HEK293 (cell line): ENCODE measurements at regions not wholly inside any gene's neighbourhood (a gene's known extent, or its start where the extent isn't known, plus 50 kb on each side); places are given as distances from the start of the nearest gene placed in this dataset.

Experiments used
- CTCF ChIA-PET: fragments of 350-600 bp; formaldehyde crosslinking; extraction: SDS; loops from one replicate; lab custom pipeline; 2021; ENCODE audit warnings: antibody characterized with exemption; lab: Yijun Ruan, JAX
- POLR2A ChIA-PET: fragments of 300-600 bp; formaldehyde crosslinking; extraction: SDS; loops from one replicate; lab custom pipeline; 2020; ENCODE audit warnings: antibody characterized with exemption, inconsistent platforms; lab: Yijun Ruan, JAX
- H3K27ac ChIP-seq: fragments of 200-500 bp; sonication (Bioruptor generic); 2 replicates; pipeline ENCODE4 v1.5.1; 2014; ENCODE audit warnings: low read depth, low read length, control low read depth, inconsistent platforms; ENCODE audit errors: extremely low read depth
- H3K36me3 ChIP-seq, 2 experiments: fragments of 200-500 bp in 1 of 2; sonication (Bioruptor generic) in 1 of 2; 1 replicate in 1 of 2; 2 replicates in 1 of 2; pipeline ENCODE4 v1.5.1; 2014 to 2017; ENCODE audit warnings: inconsistent platforms in 2 of 2, low read length in 2 of 2; ENCODE audit not compliant: control insufficient read depth in 2 of 2, insufficient read depth in 1 of 2
- H3K4me1 ChIP-seq: fragments of 200-500 bp; sonication (Bioruptor generic); 2 replicates; pipeline ENCODE4 v1.5.1; 2014; ENCODE audit warnings: mild to moderate bottlenecking, low read length, inconsistent platforms; ENCODE audit not compliant: control insufficient read depth, insufficient read depth
- H3K4me3 ChIP-seq: 2 replicates; pipeline ENCODE4 v1.5.1; 2011; ENCODE audit warnings: low read depth, mild to moderate bottlenecking, control low read depth, low read length, moderate library complexity
- H3K9me3 ChIP-seq: fragments of 200-500 bp; sonication (Bioruptor generic); 2 replicates; pipeline ENCODE4 v1.5.1; 2014; ENCODE audit warnings: low read depth, low read length, inconsistent platforms; ENCODE audit not compliant: control insufficient read depth, insufficient read depth
- GLIS1 ChIP-seq: fragments of 450-650 bp; formaldehyde crosslinking; IDR thresholded peaks from 2 replicates; pipeline ENCODE4 v1.5.1; 2016; ENCODE audit warnings: missing biosample characterization, missing genetic modification characterization
- ZFP41 ChIP-seq: fragments of 450-650 bp; formaldehyde crosslinking; IDR thresholded peaks from 2 replicates; pipeline ENCODE4 v1.5.1; 2016; ENCODE audit warnings: missing biosample characterization, missing genetic modification characterization, borderline replicate concordance
- ZNF112 ChIP-seq: fragments of 450-650 bp; formaldehyde crosslinking; IDR thresholded peaks from 2 replicates; pipeline ENCODE4 v1.5.0; 2017; ENCODE audit warnings: missing biosample characterization, missing genetic modification characterization
- ZNF132 ChIP-seq: fragments of 450-650 bp; formaldehyde crosslinking; IDR thresholded peaks from 2 replicates; pipeline ENCODE4 v1.5.1; 2017; ENCODE audit warnings: missing biosample characterization, missing genetic modification characterization, borderline replicate concordance
- ZNF202 ChIP-seq: fragments of 450-650 bp; formaldehyde crosslinking; IDR thresholded peaks from 2 replicates; pipeline ENCODE4 v1.5.1; 2016; ENCODE audit warnings: missing biosample characterization, missing genetic modification characterization, borderline replicate concordance
- ZNF341 ChIP-seq: fragments of 450-650 bp; formaldehyde crosslinking; IDR thresholded peaks from 2 replicates; pipeline ENCODE4; 2016; ENCODE audit warnings: low read depth, missing biosample characterization, missing genetic modification characterization
- ZNF48 ChIP-seq: fragments of 450-650 bp; formaldehyde crosslinking; IDR thresholded peaks from 2 replicates; pipeline ENCODE4 v1.5.1; 2016; ENCODE audit warnings: missing biosample characterization, missing genetic modification characterization
- ZNF560 ChIP-seq: fragments of 450-650 bp; formaldehyde crosslinking; IDR thresholded peaks from 2 replicates; pipeline ENCODE4 v1.5.1; 2017; ENCODE audit warnings: missing biosample characterization, missing genetic modification characterization, borderline replicate concordance
- ZNF621 ChIP-seq: fragments of 450-650 bp; formaldehyde crosslinking; IDR thresholded peaks from 2 replicates; pipeline ENCODE4 v1.5.1; 2017; ENCODE audit warnings: missing biosample characterization, missing genetic modification characterization
- TF ChIP-seq, protein P1 (sequence below): fragments of 450-650 bp; formaldehyde crosslinking; IDR thresholded peaks from 2 replicates; pipeline ENCODE4 v1.5.1; 2017; ENCODE audit warnings: missing biosample characterization, missing genetic modification characterization
- TF ChIP-seq, protein P2 (sequence below): fragments of 450-650 bp; formaldehyde crosslinking; IDR thresholded peaks from 2 replicates; pipeline ENCODE4 v1.5.1; 2016; ENCODE audit warnings: missing biosample characterization, missing genetic modification characterization, low read depth
- TF ChIP-seq, protein P3 (sequence below): fragments of 450-650 bp; formaldehyde crosslinking; IDR thresholded peaks from 2 replicates; pipeline ENCODE4 v1.5.1; 2016; ENCODE audit warnings: missing biosample characterization, missing genetic modification characterization
- TF ChIP-seq, protein P4 (sequence below): fragments of 450-650 bp; formaldehyde crosslinking; IDR thresholded peaks from 2 replicates; pipeline ENCODE4 v1.5.1; 2017; ENCODE audit warnings: missing biosample characterization, missing genetic modification characterization
- TF ChIP-seq, protein P5 (sequence below): fragments of 450-650 bp; formaldehyde crosslinking; IDR thresholded peaks from 2 replicates; pipeline ENCODE4 v1.5.1; 2016; ENCODE audit warnings: missing biosample characterization, missing genetic modification characterization

DNA sequence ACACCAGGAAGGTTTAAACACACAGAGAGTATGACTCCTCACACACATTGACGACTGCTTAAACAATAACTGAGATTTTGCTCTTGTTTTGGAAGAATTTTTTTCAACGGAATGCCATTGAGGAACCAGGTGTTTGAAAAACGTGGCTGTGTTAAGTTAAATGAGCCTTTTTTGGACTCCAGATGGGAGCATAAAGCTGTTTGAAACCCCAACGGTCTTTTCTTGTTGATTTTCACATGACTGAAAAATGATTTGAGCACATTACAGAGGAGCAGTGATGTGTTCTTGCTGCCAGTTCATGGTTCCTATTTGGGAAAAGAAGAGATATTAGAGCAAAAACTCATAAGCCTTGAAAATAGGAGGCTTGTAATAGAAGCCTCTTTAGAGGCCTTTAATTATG, 97.8 kb upstream of the SELENOK start:
- Histone ChIP-seq H3K4me1 (no peaks in the 10 kb centered on the region; the same call in 1 of the 2 replicates), H3K4me3 (no peak overlapping the region), H3K36me3 (peaks cover 0 to 2% of the 10 kb centered on the region in 2 experiments; a peak in 1 of 3 replicates), H3K9me3 (no peaks in the 10 kb centered on the region), H3K27ac (no peak overlapping the region)
- TF ChIP-seq, protein P1, sequence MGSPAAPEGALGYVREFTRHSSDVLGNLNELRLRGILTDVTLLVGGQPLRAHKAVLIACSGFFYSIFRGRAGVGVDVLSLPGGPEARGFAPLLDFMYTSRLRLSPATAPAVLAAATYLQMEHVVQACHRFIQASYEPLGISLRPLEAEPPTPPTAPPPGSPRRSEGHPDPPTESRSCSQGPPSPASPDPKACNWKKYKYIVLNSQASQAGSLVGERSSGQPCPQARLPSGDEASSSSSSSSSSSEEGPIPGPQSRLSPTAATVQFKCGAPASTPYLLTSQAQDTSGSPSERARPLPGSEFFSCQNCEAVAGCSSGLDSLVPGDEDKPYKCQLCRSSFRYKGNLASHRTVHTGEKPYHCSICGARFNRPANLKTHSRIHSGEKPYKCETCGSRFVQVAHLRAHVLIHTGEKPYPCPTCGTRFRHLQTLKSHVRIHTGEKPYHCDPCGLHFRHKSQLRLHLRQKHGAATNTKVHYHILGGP (tag by site-specific recombination): no peak
- TF ChIP-seq, protein P2, sequence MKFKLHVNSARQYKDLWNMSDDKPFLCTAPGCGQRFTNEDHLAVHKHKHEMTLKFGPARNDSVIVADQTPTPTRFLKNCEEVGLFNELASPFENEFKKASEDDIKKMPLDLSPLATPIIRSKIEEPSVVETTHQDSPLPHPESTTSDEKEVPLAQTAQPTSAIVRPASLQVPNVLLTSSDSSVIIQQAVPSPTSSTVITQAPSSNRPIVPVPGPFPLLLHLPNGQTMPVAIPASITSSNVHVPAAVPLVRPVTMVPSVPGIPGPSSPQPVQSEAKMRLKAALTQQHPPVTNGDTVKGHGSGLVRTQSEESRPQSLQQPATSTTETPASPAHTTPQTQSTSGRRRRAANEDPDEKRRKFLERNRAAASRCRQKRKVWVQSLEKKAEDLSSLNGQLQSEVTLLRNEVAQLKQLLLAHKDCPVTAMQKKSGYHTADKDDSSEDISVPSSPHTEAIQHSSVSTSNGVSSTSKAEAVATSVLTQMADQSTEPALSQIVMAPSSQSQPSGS (tag by site-specific recombination): no peak
- TF ChIP-seq GLIS1 (no peak), ZNF560 (tag by site-specific recombination) (no peak), ZNF132 (tag by site-specific recombination) (no peak), ZNF621 (no peak), ZNF112 (tag by site-specific recombination) (no peak)
- TF ChIP-seq, protein P3, sequence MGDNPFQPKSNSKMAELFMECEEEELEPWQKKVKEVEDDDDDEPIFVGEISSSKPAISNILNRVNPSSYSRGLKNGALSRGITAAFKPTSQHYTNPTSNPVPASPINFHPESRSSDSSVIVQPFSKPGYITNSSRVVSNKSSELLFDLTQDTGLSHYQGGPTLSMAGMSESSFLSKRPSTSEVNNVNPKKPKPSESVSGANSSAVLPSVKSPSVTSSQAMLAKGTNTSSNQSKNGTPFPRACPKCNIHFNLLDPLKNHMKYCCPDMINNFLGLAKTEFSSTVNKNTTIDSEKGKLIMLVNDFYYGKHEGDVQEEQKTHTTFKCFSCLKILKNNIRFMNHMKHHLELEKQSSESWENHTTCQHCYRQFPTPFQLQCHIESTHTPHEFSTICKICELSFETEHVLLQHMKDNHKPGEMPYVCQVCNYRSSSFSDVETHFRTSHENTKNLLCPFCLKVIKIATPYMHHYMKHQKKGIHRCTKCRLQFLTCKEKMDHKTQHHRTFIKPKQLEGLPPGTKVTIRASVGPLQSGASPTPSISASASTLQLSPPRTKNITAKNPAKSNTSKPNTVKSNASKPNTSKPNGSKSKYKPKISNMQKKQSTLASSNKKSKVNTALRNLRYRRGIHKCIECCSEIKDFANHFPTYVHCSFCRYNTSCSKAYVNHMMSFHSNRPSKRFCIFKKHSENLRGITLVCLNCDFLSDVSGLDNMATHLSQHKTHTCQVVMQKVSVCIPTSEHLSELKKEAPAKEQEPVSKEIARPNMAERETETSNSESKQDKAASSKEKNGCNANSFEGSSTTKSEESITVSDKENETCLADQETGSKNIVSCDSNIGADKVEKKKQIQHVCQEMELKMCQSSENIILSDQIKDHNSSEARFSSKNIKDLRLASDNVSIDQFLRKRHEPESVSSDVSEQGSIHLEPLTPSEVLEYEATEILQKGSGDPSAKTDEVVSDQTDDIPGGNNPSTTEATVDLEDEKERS (tag by site-specific recombination): no peak
- TF ChIP-seq, protein P4, sequence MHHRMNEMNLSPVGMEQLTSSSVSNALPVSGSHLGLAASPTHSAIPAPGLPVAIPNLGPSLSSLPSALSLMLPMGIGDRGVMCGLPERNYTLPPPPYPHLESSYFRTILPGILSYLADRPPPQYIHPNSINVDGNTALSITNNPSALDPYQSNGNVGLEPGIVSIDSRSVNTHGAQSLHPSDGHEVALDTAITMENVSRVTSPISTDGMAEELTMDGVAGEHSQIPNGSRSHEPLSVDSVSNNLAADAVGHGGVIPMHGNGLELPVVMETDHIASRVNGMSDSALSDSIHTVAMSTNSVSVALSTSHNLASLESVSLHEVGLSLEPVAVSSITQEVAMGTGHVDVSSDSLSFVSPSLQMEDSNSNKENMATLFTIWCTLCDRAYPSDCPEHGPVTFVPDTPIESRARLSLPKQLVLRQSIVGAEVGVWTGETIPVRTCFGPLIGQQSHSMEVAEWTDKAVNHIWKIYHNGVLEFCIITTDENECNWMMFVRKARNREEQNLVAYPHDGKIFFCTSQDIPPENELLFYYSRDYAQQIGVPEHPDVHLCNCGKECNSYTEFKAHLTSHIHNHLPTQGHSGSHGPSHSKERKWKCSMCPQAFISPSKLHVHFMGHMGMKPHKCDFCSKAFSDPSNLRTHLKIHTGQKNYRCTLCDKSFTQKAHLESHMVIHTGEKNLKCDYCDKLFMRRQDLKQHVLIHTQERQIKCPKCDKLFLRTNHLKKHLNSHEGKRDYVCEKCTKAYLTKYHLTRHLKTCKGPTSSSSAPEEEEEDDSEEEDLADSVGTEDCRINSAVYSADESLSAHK (tag by site-specific recombination): no peak
- CTCF ChIA-PET: interaction anchor here (0.5 kb wide), 1 partner anchor 1167 kb away, joined by 5 read pairs; no protein-coding TSS in a partner anchor
- POLR2A ChIA-PET: no interaction called here

DNA sequence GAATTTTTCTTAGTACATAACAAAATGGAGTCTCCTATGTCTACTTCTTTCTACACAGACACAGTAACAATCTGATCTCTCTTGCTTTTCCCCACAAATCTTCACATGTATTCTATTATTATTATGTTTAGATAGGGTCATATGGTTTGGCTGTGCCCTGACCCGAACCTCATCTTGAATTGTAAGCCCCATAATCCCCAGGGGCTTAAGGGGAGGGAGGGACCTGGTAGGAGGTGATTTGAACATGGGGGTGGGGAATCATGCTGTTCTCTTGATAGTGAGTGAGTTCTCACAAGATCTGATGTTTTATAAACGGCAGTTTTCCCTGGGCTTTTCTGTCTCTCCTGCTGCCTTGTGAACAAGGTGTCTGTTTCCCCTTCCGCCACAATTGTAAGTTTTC, 86.7 kb upstream of the SELENOK start:
- Histone ChIP-seq H3K4me3 (no peak overlapping the region), H3K27ac (no peak overlapping the region), H3K4me1 (no peaks in the 10 kb centered on the region), H3K9me3 (no peaks in the 10 kb centered on the region), H3K36me3 (peaks cover 0 to 6% of the 10 kb centered on the region in 2 experiments; a peak in 1 of 3 replicates)
- POLR2A ChIA-PET: no interaction called here
- CTCF ChIA-PET: interaction anchor here (0.6 kb wide), 1 partner anchor 183 kb away, joined by 3 read pairs; no protein-coding TSS in a partner anchor
- TF ChIP-seq, protein P5, sequence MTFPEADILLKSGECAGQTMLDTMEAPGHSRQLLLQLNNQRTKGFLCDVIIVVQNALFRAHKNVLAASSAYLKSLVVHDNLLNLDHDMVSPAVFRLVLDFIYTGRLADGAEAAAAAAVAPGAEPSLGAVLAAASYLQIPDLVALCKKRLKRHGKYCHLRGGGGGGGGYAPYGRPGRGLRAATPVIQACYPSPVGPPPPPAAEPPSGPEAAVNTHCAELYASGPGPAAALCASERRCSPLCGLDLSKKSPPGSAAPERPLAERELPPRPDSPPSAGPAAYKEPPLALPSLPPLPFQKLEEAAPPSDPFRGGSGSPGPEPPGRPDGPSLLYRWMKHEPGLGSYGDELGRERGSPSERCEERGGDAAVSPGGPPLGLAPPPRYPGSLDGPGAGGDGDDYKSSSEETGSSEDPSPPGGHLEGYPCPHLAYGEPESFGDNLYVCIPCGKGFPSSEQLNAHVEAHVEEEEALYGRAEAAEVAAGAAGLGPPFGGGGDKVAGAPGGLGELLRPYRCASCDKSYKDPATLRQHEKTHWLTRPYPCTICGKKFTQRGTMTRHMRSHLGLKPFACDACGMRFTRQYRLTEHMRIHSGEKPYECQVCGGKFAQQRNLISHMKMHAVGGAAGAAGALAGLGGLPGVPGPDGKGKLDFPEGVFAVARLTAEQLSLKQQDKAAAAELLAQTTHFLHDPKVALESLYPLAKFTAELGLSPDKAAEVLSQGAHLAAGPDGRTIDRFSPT: no peak
- TF ChIP-seq ZNF341 (tag by site-specific recombination): no peak
- TF ChIP-seq, protein P3 (tag by site-specific recombination): no peak
- no peak for TF ChIP-seq ZFP41
- no peak for TF ChIP-seq ZNF202
- no peak for TF ChIP-seq ZNF48 (tag by site-specific recombination)
